SK-N-MC (cell line): ENCODE measurements at regions not wholly inside any gene's neighbourhood (a gene's known extent, or its start where the extent isn't known, plus 50 kb on each side); places are given as distances from the start of the nearest gene placed in this dataset.

Experiments
- EZH2 ChIP-seq: fragments of 200-600 bp; sonication (generic); IDR thresholded peaks from one replicate; pipeline ENCODE4 v1.6.1; 2017; ENCODE audit warnings: antibody characterized with exemption
- POLR2AphosphoS5 ChIP-seq: IDR thresholded peaks from 2 replicates; pipeline ENCODE4 v1.6.1; 2012; ENCODE audit warnings: mild to moderate bottlenecking, low read depth, low read length, borderline replicate concordance

DNA sequence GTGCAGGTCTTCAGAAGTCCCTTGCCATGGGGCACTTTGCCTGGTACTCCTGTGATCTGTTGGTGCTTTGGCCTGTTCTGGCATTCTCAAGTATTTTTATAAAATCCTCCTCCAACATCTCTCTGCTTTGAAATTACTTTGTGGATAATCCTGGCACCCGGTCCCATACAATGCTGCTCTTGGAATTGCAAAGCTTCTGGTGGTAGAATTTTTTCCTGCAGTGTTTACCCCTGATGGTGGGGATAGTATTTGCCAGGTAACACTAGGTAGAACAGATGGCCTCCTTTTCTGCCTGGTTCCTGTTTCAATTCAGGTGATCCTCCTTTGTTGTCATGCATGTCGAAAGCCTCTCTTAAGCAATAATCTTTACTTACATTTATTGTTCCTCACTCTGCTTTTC, 109.8 kb upstream of the ATP10B start:
- TF ChIP-seq POLR2AphosphoS5 (no peak), EZH2 (no peak)
